ENCODE measurements at regions not wholly inside any gene's neighbourhood (a gene's known extent, or its start where the extent isn't known, plus 50 kb on each side); places are given as distances from the start of the nearest gene placed in this dataset.

DNA sequence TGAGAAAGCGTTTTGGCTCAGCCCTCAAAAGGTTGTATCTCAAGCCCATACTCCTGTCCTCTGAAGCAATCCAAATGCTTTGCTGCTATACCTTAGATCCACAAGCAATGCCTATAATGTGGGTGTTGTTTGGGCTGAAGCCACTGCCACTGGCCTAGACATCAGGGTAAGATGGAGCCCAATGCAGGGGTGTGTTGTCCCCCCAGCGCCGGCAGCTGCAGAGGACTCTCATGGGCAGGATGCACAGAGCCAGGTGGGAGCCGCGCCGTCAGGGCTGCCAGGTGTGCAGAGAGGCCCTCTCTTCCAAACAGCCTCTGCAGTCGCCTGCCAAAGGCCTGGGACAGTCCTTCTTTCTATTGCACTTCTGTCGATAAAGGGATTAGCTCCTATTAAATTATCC is 205.2 kb upstream of the SHH start:
- Histone ChIP-seq H3K4me1 (ENCODE audit: control insufficient read depth in 2 of 3, insufficient read depth in 2 of 3, low read depth in 1 of 3, low read length in 3 of 3) (no peaks in the 10 kb centered on the region), H3K36me3 (ENCODE audit: control insufficient read depth in 2 of 3, insufficient read depth in 3 of 3, low read length in 3 of 3) (no peaks in the 10 kb centered on the region), H3K4me3 (ENCODE audit: low read length in 3 of 3) (no peak overlapping the region), H3K9me3 (ENCODE audit: control insufficient read depth in 2 of 3, insufficient read depth in 1 of 3, low read length in 3 of 3) (no peaks in the 10 kb centered on the region), H3K27ac (ENCODE audit: low read depth in 2 of 2, low read length in 2 of 2) (no peak overlapping the region), H3K27me3 (ENCODE audit: control insufficient read depth, insufficient read depth, low read length) (no peaks in the 10 kb centered on the region), H3K9ac (ENCODE audit: low read length in 3 of 3) (no peak overlapping the region)
- DNase-seq, result no peak
- TF ChIP-seq, protein P1, sequence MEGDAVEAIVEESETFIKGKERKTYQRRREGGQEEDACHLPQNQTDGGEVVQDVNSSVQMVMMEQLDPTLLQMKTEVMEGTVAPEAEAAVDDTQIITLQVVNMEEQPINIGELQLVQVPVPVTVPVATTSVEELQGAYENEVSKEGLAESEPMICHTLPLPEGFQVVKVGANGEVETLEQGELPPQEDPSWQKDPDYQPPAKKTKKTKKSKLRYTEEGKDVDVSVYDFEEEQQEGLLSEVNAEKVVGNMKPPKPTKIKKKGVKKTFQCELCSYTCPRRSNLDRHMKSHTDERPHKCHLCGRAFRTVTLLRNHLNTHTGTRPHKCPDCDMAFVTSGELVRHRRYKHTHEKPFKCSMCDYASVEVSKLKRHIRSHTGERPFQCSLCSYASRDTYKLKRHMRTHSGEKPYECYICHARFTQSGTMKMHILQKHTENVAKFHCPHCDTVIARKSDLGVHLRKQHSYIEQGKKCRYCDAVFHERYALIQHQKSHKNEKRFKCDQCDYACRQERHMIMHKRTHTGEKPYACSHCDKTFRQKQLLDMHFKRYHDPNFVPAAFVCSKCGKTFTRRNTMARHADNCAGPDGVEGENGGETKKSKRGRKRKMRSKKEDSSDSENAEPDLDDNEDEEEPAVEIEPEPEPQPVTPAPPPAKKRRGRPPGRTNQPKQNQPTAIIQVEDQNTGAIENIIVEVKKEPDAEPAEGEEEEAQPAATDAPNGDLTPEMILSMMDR (IDR thresholded peaks at IDR 0.05; ENCODE audit: borderline replicate concordance, extremely low read depth, insufficient read depth), result no peak
- no peak for FAIRE-seq
- intact Hi-C loops (cut with DNase I), result no loop called here

DNA sequence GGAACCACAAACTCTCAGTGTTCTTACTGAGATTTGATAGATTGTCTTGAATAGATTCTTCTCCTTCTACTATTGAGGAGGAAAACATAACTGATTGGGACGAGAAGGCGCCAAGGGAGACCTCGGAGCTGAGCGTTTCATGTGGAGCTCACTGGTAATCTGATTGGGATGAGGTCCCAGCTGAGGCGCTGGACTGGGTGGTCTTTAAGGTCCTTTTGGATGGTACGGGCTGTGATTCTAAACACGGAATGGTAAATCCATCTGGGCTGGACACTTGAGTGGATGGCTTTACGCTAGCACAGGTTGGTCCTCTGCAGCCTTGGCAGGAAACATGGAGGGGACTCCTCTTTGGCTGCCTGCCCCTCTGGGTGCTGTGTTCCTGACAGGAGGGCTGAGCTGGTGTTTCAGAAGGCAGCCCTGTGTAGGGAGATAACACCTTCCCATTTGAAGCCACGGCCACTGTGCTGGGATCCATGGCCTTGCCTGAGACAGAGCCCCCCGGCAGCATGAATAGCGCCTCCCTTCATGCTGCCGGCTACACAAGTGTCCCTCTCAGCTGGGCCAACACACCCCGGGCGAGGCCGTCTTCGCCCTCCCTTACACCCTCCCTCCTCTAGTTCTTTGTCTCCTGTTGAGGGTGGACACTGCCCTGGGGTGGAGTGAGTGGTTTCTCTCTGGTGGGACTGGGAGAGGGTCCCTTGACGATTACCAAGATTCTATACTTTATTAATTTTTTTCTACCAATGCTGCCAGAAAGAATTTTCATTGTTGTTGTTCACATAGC is 203.2 kb upstream of the SHH start:
- Histone ChIP-seq H3K4me1 (ENCODE audit: control insufficient read depth in 2 of 3, insufficient read depth in 2 of 3, low read depth in 1 of 3, low read length in 3 of 3) (no peaks in the 10 kb centered on the region), H3K36me3 (ENCODE audit: control insufficient read depth in 2 of 3, insufficient read depth in 3 of 3, low read length in 3 of 3) (no peaks in the 10 kb centered on the region), H3K27ac (ENCODE audit: low read depth in 2 of 2, low read length in 2 of 2) (no peak overlapping the region), H3K9me3 (ENCODE audit: control insufficient read depth in 2 of 3, insufficient read depth in 1 of 3, low read length in 3 of 3) (no peaks in the 10 kb centered on the region), H3K27me3 (ENCODE audit: control insufficient read depth, insufficient read depth, low read length) (no peaks in the 10 kb centered on the region), H3K4me3 (ENCODE audit: low read length in 3 of 3) (no peak overlapping the region), H3K9ac (ENCODE audit: low read length in 3 of 3) (no peak overlapping the region)
- no peak for DNase-seq
- TF ChIP-seq, protein P1 (IDR thresholded peaks at IDR 0.05; ENCODE audit: borderline replicate concordance, extremely low read depth, insufficient read depth), result no peak
- no peak for FAIRE-seq
- intact Hi-C loops (cut with DNase I), result no loop called here

- H3K9ac ChIP-seq (ENCODE audit: low read length in 3 of 3), result no peak overlapping the region
- TF ChIP-seq, protein P1 (IDR thresholded peaks at IDR 0.05; ENCODE audit: borderline replicate concordance, extremely low read depth, insufficient read depth), result no peak
- H3K9me3 ChIP-seq (ENCODE audit: control insufficient read depth in 2 of 3, insufficient read depth in 1 of 3, low read length in 3 of 3), result peaks cover 0 to 4% (median 0%) of the 10 kb centered on the region in 3 donors
- H3K4me3 ChIP-seq (ENCODE audit: low read length in 3 of 3), result no peak overlapping the region
- no peaks in the 10 kb centered on the region for H3K36me3 ChIP-seq (ENCODE audit: control insufficient read depth in 2 of 3, insufficient read depth in 3 of 3, low read length in 3 of 3)
- H3K4me1 ChIP-seq (ENCODE audit: control insufficient read depth in 2 of 3, insufficient read depth in 2 of 3, low read depth in 1 of 3, low read length in 3 of 3), result no peaks in the 10 kb centered on the region
- H3K27ac ChIP-seq (ENCODE audit: low read depth in 2 of 2, low read length in 2 of 2), result no peak overlapping the region
- intact Hi-C loops (cut with DNase I), result no loop called here
- no peaks in the 10 kb centered on the region for H3K27me3 ChIP-seq (ENCODE audit: control insufficient read depth, insufficient read depth, low read length)
- DNase-seq (no peak), FAIRE-seq (no peak)
Measured at GRCh38 chr7:156014808-156015207, 202.5 kb upstream of the SHH start.

All from kidney (tissue), 13 donors.